ENCODE measurements at regions not wholly inside any gene's neighbourhood (a gene's known extent, or its start where the extent isn't known, plus 50 kb on each side); places are given as distances from the start of the nearest gene placed in this dataset.

DNA sequence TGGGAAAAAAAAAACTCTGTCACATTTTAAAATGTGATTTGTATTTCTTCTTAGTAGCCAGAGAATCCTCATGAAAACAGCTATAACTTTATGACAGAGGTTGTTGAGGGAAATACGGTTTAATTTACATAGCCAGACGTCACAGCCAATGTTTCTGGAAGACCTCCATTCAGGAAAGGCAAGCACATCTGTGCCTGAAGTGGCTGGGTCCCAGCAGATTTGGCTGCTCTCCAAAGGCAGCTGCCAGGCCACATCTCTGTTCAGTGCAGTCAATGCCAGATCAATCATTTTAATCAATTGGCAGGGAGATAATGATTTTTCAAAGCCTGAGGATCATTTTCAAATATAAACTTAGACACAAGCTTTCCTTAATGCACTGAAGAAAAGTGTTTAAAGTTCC lies 86.5 kb upstream of the ZIC3 start:
- TF ChIP-seq POLR2AphosphoS5 (IDR thresholded peaks at IDR 0.05; ENCODE audit: borderline replicate concordance, low read depth, low read length): no peak
- TF ChIP-seq EZH2 (IDR thresholded peaks at IDR 0.05): no peak

All from SK-N-MC (cell line).